ENCODE measurements at regions not wholly inside any gene's neighbourhood (a gene's known extent, or its start where the extent isn't known, plus 50 kb on each side); places are given as distances from the start of the nearest gene placed in this dataset.
"Not testable (repeated sequence)": the region's sequence is repeated elsewhere in the genome, so short reads cannot be mapped to it uniquely, and the experiment has no call there.

GRCh38 chr14:25436288-25436875, 386.4 kb upstream of the STXBP6 start:
- no peak for ATAC-seq
- DNase-seq, result no peak

DNA sequence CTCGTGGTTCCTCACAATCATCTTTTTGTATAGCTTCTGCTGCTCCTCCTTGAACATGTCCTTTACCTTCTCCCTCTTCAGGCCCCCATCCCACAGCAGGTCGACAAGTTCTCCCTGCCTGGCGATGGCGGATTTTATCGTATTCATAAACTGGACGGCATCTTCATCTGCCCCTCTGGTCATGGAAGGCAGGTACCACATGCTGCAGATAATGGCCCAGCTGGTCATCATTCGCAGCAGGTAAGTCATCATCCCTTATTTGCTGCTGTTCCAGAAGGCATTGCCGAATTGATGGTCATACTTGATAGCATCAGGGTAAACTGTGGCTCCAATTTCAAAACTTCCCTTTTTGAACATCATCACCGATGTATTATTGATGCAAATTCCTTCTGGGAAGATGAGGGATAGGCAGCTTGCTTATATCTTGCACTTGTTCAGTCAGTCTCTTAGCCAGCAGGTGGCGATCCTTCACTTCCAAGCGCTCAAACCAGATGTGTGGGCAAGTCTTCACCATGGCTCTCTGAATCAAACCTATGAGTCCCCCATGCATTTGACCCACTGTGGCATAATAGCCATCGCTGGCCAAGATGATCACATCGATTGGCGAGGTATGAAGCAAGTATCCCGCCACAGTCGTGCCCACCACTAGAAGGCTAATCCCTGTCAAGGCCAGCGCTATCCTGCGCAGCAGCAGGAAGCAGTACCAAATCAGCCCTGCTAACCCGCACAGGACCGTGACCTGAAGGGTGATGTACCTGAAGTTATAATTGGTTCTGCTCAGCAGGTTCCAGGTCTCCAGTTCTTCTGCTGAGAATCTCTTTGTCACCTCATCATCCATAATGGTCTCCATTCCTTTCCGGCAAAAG, 381.5 kb upstream of the STXBP6 start:
- ATAC-seq (no peak), DNase-seq (no peak)

DNA sequence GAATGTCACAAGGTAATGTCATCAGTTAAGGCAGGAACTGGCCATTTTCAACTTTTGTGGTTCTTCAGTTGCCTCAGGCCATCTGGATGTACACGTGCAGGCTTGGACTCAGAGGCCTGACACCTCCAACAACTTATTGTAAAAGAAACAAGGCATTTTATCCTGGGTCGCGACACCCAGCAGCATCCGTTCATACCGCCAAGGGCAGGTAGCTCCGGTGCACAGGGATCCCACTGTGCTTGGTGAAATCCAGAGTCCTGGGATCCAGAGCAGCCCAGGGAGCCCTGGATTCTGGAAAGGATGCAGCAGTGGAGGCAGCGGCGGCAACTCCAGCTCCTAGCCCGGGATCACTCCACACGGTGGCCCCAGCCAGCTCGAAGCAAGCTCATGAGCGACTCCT, 380.9 kb upstream of the STXBP6 start:
- ATAC-seq (no peak), DNase-seq (no peak)

- ATAC-seq, result no peak
- DNase-seq, result no peak
Measured at GRCh38 chr14:25412998-25413397, 363.1 kb upstream of the STXBP6 start.

DNA sequence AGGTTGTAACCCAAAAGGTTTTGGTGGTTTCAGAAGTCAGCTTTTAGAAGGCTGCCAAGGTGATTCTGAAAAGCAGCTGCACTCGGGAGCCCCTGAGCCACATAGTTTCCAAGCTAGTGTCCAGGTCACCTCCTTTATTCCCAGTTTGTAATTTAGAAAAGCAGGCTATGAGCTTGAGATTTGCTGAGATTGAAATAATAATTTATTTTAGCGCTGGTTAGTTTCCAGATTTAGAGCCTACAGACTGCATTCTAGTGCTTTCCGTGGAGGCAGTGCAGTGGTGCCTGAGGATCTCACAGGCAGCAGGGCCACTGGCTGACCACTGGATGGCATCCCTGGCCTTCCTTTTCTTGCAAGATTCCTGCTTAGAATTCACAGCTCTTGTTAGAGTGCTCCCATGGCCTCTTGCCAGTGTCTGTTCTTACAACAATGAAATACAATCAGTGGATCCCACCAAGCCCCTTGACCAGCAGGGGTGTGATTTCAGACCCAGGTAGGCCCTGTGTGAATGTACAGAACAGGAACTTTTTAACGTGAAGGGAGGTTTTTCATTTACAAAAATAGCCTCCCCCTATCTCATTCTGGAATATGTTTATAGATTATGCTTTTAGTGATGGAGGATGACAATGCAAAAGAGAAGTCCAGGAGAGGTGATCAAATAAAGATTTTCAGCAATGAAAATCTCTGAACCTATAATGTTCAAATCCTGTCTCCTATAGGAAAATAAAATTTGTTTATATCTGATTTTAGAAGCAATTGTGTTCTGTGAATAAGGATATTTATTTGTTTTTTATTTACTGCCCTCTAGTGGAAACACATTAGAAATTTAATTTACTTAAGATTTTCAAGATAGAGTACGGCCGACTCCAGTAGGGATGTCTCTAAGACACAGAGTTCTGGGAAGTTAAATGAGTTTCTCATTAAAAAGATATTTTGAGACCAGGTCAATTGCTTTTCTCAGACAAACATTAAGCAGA, 362.1 kb upstream of the STXBP6 start:
- DNase-seq (no peak), ATAC-seq (no peak)

GRCh38 chr14:25406818-25407217, 356.9 kb upstream of the STXBP6 start:
- DNase-seq (peak; percentile 14), ATAC-seq (no peak)

GRCh38 chr14:25400607-25401206, 350.8 kb upstream of the STXBP6 start:
- DNase-seq (peak; percentile 39), ATAC-seq (no peak)

GRCh38 chr14:25396128-25396527, 346.2 kb upstream of the STXBP6 start:
- ATAC-seq (peak; percentile 52), DNase-seq (no peak)

DNA sequence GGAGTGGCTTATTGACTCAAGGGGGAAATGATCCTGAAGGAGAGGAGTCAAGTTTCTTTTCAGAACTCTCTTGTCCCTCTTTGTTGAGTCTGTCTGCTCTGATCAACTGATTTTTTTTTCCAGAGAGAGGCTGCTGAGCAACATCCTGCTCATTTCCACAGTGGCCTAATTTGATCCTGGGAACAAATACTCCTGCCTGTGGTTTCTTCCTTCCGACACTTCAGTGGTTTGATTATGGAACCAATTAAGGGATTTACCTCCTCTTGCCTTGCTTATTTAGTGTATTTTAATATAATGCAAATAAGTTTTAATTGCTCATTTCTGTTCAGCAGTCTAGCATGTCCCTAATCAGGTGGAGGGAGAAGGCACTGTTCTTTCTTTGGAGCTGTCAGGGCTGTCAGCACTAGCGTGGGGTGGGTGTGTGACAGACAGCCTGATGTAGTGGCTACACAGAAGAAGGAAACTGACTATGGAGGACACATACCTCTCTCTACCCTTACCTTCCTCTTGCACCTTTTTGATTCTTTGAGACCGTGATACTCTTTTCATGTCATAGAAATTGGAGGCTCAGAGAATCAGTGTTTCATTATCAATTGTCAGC, 344.9 kb upstream of the STXBP6 start:
- ATAC-seq, result no peak
- no peak for DNase-seq

- DNase-seq (no peak), ATAC-seq (no peak)
Measured at GRCh38 chr14:25394356-25394755, 344.4 kb upstream of the STXBP6 start.

DNA sequence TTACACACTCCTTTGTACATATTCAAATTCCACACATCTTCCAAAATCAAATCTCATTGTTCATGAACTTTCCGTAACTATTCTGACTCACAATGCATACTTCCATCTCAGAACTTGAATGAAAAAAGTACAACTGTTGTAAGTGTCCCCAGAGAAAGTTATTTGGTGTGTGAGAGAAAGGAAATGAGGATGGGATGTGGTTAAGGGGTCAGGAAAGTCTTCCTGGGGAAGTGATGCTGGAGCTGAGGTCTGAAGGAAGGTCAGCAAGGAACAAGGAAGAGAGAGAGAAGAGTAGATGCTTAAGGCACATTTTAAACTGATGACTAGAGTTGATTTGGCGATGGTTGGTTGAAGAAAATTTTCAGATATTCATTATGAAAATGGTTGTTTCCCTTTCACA, 340.0 kb upstream of the STXBP6 start:
- ATAC-seq, result no peak
- no peak for DNase-seq

GRCh38 chr14:25381498-25381897, 331.6 kb upstream of the STXBP6 start:
- ATAC-seq, result peak; percentile 59
- no peak for DNase-seq

GRCh38 chr14:25375639-25376038, 325.7 kb upstream of the STXBP6 start:
- ATAC-seq (no peak), DNase-seq (no peak)

DNA sequence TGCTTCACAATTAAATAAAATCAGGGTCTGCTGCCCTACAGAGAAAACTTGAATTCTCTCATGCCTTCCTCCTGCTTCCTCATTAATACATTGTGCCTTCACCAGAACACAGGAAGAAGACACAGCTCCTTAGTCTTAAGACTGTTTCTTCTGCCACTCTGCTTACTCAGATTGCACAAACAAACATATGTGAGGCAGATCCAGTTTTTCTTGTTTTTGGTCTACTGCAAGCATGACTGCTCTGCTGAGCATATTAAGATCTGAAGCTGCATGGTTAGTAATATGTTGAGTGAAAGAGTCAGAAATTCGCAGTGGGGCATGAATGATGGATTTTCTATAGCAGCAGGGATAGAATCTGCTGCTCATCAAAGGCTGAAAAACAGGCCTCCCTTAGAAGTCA, 321.1 kb upstream of the STXBP6 start:
- no peak for DNase-seq

GRCh38 chr14:25370057-25370456, 320.1 kb upstream of the STXBP6 start:
- ATAC-seq, DNase-seq: not testable (repeated sequence)

More for the DNA sequence above, 321.1 kb upstream of the STXBP6 start:
- ATAC-seq, result no peak

GRCh38 chr14:25358330-25358729, 308.4 kb upstream of the STXBP6 start:
- no peak for DNase-seq
- no peak for ATAC-seq

DNA sequence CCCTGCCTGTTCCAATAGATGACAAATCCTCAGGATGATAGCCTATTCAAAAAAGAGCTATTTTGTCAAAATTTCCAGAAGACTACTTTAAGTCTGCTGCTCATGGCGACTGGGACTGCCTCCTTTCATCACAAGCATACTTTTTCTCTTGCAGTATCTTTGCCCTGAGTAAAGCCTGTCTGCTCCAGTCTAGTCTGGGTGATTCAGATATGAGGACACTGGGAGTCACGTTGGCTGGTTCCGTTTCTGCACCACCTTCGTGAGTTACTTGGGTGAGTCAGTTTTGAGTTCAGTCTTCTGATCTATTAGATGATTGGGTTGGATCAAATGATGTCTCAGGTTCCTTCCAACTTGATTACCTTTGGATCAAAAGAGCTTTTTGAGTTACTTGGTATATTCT, 301.3 kb upstream of the STXBP6 start:
- ATAC-seq (no peak), DNase-seq (no peak)

DNA sequence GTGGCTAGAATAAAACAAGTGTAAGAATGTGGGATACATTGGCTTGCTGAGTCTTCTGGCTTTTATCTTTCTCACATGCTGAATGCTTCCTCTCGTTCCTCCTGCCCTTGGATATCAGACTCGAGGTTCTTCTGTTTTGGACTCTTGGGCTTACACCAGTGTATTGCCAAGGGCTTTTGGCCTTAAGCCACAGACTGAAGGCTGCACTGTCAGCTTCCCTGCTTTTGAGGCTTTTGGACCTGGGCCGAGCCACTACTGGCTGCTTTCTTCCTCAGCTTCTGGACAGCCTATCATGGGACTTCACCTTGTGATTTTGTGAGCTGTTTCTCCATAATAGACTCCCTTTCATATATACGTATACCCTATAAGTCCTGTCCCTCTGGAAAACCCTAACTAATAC, 300.9 kb upstream of the STXBP6 start:
- ATAC-seq, result no peak
- DNase-seq, result no peak

DNA sequence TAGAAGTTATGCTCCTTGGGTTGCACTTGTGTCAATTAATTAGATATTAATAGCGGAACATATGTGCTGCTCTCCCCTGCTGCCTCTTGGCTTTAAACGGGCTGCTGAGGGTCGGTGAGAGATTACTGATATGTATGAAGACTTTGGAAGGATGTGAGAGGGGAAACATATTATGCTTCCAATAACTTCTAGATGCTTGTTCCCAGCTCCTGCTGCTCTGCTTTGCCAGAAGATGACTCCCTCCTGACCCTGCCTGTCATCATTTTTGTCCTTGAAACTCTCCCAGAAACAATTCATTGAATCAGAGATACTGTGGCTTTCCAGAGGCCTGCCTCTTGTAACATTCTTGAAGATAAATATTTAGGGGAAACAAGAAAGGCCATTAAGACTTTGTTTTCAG, 300.1 kb upstream of the STXBP6 start:
- DNase-seq (no peak), ATAC-seq (no peak)

DNA sequence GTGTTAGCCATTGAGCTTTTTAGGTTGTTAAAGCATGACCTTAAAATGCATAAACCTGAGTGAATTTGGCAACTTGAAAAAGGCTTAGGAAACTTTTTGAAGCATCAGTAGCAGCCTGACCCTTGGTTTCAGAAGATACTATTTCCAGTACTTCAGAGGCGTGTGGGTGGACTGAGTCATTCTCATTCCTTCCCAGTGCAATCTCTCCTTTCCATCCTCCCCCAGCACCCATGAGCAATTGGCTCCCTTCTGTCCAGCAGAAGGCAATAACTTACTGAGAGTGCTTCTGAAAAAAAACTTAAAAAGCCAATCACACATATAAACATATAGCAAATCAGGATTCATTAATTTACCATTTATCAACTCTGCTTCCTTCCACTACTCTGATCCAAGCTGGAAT, 299.3 kb upstream of the STXBP6 start:
- ATAC-seq (no peak), DNase-seq (peak; percentile 13)

DNA sequence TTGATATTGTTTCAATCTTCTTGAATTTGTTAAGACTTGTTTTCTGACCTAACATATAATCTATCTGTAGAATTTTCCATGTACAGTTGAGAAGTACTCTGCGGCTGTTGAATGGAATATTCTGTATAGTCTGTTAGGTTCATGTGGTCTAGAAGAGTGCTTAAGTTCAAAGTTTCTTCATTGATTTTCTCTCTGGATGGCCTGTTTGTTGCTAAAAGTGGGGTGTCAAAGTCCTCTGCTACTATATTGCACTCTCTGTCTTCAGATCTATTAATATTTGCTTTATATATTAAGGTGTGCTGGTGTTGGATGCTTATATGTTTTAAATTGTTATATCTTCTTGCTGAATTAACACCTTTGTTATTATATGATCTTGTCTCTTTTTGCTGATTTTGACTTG, 290.9 kb upstream of the STXBP6 start:
- no peak for ATAC-seq

GRCh38 chr14:25322784-25323183, 272.8 kb upstream of the STXBP6 start:
- ATAC-seq (no peak), DNase-seq (no peak)

More for the DNA sequence above, 290.9 kb upstream of the STXBP6 start:
- DNase-seq, result no peak
